Stimulated activated naive CD8-positive, alpha-beta T cell treated with anti-CD3 and anti-CD28 coated beads, Interleukin-15, Interleukin-2, amounts not matched to agents 100 U/mL and 50 U/mL, for 24 hours (primary cell): ENCODE measurements at regions not wholly inside any gene's neighbourhood (a gene's known extent, or its start where the extent isn't known, plus 50 kb on each side); places are given as distances from the start of the nearest gene placed in this dataset.

Experiments used
- ATAC-seq: fragments of 150-1000 bp; cut with Tn5 transposase; one replicate; pipeline ENCODE4 v1.10.0; 2021
- DNase-seq: peaks from one replicate; pipeline ENCODE4 v3.0.0; 2021

GRCh38 chr11:15882876-15883454 lies 473.4 kb downstream of the SOX6 start:
- ATAC-seq (no peak), DNase-seq (no peak)

DNA sequence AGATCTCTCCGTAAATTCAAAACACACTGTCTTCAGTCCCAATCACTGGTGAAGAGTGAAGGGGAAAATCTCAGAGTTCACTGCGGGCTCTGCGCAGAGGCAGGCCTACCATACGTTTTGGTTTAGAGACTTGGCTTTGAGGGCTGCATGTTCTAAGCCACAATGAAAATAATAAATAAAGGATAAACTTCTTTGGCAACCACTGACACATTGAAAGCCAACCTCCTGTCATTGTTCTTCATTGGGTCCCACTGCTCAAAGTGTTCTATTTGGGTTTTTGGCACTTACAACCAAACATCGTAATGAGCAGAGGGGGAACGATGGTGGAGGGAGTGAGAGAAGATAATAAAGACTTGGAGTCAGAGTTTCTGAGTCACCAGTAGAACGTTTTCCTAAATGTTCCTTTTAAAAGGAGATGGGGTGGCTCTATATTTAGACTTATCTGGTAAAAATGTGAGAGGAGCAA lies 472.9 kb downstream of the SOX6 start:
- no peak for DNase-seq

GRCh38 chr11:15884141-15884540 lies 472.2 kb downstream of the SOX6 start:
- DNase-seq: no peak
- no peak for ATAC-seq

More for the DNA sequence above, 472.9 kb downstream of the SOX6 start:
- ATAC-seq: no peak

DNA sequence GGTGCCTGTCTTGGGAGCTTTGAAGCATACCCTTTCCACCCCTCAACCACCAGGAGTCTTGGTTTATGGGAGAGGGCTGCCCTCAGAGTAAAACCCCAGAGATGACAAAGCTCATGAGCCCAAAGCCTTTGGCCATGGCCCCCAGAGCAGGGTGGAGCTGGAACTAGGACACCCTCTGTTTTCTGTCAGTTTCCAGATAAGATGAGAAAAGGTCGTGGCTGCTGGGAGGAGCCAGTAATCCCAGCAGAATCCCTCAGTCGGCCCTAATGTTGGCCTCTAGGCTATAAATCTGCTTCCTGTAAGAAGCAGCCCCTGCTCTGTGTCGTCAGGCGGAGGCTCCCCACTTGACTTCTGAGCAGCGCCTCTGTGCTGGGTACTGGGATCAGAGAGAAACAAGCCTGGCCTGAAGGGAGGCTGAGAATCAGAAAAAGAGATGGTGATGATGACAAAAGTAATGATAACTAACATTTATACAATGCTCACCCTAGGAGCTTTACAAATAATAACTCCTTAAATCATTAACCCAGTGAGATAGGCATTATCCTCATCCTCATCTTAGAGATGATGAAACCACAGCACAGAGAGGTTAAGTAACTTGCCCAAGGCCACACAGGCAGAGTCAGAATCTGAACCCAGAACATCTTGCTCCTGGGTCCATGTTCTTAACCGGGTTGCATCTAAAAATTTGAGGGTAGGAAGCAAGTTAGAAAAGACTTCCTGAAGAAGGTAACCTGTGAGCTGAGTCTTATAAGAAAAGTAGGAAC lies 471.4 kb downstream of the SOX6 start:
- DNase-seq (no peak), ATAC-seq (no peak)

DNA sequence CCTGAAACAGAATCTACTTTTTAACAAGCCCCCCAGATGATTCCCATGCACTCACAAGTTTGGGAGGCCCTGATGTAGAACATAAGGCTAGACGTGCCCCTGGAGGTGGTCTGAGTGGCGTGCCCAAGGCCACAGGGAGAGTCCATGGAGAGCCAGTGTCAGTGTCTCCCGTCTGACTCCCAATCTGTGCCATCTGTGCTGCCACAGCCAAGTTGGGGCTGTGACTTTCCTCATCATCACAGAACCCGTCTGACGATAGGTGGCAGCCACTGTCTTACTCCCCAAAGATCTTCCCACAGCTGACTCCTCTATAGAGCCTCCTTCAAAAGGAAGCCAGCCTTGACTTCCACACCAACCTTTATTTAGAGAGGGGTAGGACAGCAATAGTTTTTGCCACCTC lies 470.5 kb downstream of the SOX6 start:
- DNase-seq (no peak), ATAC-seq (no peak)

- ATAC-seq (no peak), DNase-seq (no peak)
Measured at GRCh38 chr11:15886299-15886698, 470.0 kb downstream of the SOX6 start.

DNA sequence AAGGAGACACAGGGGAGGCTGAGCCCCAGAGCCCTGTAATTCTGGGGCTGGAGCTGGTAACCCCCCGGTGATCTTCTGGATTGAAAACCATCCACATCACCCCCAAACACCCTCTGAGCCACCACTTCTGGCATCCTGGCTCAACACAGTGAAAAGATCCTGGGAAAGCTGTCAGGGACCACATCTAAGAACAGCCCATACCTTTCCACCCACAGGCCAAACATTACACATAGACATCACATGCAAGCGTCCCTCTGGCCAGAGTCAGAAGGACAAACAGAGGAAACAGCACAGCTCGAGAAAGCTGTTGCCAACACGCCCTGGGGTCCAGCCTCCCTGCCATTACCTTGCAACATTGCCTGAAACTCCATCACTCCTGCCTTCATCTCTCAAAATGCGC lies 469.5 kb downstream of the SOX6 start:
- ATAC-seq (no peak), DNase-seq (no peak)

GRCh38 chr11:15888556-15889345 lies 467.6 kb downstream of the SOX6 start:
- DNase-seq (no peak), ATAC-seq (no peak)

DNA sequence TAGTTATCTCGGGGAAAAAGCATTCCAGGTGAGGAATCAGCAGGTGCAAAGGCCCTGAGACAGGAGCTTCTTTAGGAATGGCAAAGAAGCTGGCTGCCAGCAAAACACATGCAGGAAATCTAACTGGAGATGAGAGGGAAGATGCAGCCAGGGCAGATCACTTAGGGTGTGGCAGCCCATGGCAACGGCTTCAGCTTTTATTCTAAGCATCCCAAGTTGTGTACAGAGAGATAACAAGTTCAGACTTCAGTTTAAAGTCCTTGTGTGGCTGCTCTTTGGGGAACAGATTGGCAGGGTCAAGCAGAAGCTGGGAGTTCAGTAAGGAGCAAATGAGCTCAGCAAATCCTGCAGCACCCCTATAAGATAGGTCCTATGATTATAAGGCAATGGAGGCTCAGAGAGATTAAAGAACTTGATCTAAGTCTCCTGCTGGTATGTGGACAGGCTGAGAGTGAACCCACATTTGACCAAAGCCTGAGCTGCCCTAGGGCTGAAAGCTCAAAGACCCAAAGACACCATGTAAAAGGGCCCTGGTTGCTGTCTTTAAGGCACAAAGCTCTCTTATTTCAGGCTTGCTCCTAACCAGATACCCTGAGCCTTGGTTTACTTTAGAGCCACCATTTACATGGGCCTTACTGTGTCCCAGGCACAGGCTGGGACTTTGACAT lies 466.8 kb downstream of the SOX6 start:
- DNase-seq: no peak

GRCh38 chr11:15890031-15890713 lies 466.2 kb downstream of the SOX6 start:
- ATAC-seq (no peak), DNase-seq (no peak)

More for the DNA sequence above, 466.8 kb downstream of the SOX6 start:
- no peak for ATAC-seq

- DNase-seq (no peak), ATAC-seq (no peak)
Measured at GRCh38 chr11:15893080-15893492, 463.3 kb downstream of the SOX6 start.

- DNase-seq (no peak), ATAC-seq (no peak)
Measured at GRCh38 chr11:15896026-15896425, 460.3 kb downstream of the SOX6 start.

GRCh38 chr11:15896530-15896929 lies 459.8 kb downstream of the SOX6 start:
- DNase-seq (no peak), ATAC-seq (no peak)

DNA sequence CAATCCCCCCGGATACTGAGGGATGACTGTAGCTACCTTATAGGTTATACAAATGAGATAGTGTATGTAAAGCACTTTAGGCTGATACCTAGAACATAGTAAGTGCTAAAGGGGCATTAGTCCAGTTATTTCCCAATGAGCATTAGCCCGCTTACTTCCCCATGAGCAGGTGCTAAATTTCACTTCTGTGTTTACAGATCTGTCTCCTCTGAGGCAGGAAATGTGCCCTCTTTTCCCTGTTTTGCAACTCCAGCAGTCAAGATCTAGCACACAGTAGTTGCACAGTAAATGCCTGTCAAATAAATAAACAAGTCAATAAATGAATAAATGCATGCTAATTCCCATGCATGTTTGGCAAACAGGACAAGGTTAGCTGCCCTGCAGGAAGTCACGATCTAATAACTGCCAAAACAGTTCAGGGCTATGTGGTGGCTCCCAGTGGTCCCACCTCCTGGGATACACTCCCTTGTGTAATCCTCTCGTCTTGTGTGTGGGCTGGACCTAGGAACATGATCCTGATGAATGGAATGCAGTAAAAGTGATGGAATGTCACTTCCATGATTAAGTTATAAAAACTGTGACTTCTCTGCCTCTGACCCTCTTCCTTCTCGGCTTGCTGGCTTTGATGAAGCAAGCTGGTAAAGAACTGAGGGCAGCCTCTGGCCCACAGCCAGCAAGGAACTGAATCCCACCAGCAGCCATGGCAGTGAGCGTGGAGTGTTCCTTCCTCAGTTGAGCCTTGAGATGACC lies 459.0 kb downstream of the SOX6 start:
- no peak for DNase-seq
- no peak for ATAC-seq

DNA sequence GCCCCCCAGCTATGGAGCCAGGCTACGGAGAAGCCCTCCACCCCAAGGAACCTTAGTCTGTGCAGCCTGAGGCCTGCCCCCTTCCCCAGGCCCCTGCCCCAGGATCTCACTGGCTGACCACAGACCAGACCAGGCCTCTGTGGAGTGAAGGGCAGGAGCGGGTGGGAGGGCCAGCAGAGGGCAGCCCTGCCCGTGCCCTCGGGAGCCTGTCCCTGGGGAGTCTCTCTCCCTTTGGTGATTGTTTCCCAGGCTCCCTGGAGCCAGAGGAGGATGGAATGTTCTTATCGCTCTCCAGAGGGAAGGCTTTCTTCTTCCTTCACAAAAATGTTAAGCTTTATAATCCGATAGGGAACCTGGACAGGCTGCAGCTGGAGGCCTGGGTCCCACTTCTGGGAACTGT lies 455.3 kb downstream of the SOX6 start:
- DNase-seq (no peak), ATAC-seq (no peak)

DNA sequence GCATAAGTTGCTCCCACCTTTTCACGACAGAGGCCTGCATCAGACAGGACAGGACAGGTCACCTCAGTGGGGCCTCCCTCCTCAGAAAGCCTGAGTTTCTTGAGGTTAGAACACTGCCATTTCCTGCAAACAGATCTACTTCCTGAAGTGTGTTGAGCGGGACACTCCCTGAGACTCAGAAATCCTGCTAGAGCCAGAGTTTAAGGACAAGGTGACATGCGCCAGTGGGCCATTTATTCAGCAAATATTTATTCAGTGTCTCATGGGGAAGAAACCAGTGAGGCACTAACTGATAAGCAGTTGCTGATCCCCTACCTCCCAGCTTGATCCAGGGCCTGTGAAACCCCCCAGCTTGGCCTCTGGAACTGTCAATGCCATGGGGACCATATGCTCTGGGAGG lies 454.6 kb downstream of the SOX6 start:
- DNase-seq: no peak
- ATAC-seq: no peak

GRCh38 chr11:15903246-15903645 lies 453.1 kb downstream of the SOX6 start:
- DNase-seq (no peak), ATAC-seq (no peak)

DNA sequence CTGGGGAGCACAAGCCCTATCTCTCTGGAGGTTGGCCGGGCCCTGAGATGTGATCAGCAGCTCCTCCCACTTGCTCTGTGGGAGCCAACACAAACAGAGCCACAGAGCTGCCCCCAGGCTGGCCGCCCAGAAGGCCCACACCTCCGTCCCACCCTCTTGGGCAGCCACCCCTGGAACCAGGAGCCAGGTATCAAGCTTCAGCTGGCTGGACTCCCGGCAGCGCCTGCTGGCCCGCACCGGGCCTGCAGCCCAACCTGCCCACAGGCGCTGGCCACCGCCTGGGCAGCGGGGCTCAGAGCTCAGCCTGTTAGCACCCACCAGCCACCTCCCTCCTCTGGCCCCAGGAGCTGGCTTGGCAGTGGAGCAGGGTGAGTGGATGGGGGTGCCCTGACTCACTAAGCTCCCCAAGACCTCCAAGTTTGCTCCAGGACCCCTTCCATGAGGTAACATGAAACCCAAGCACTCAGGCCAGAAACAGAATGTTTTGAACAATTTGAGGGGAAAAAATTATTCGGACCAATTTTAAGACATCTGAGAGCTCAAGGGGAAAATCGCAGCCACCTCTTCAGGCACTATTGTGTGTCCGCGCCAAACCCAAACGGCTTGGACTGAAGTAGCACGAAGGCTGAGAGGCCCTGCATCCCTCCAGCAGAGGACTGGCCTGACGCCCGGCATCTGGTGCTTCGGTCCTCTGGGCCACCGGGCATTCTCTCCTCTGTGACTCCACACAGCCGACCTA lies 450.8 kb downstream of the SOX6 start:
- DNase-seq (no peak), ATAC-seq (no peak)

GRCh38 chr11:15906481-15907035 lies 449.8 kb downstream of the SOX6 start:
- DNase-seq: no peak
- no peak for ATAC-seq

GRCh38 chr11:15907806-15908205 lies 448.5 kb downstream of the SOX6 start:
- ATAC-seq (no peak), DNase-seq (no peak)
